ENCODE measurements at regions not wholly inside any gene's neighbourhood (a gene's known extent, or its start where the extent isn't known, plus 50 kb on each side); places are given as distances from the start of the nearest gene placed in this dataset.
"Not testable (repeated sequence)": the region's sequence is repeated elsewhere in the genome, so short reads cannot be mapped to it uniquely, and the experiment has no call there.

GRCh38 chr6:87755708-87756671 is 54.0 kb upstream of the AKIRIN2 start:
- Mint-ChIP-seq H3K4me1 (peaks cover 0 to 22% (median 0%) of the 10 kb centered on the region in 4 donors), H3K4me3 (no peak overlapping the region), H3K27ac (peak overlapping the region in 1 of 10 donors; percentile 55), H3K27me3 (peaks cover 0 to 5% (median 0%) of the 10 kb centered on the region in 5 donors), H3K36me3 (no peaks in the 10 kb centered on the region), H3K9me3 (peaks cover 0 to 4% (median 0%) of the 10 kb centered on the region in 9 donors)
- DNase-seq (no peak), ATAC-seq (no peak)
- POLR2A ChIA-PET, result no interaction called here

GRCh38 chr6:87754828-87755227 is 52.8 kb upstream of the AKIRIN2 start:
- peaks cover 0 to 5% (median 0%) of the 10 kb centered on the region in 5 donors for H3K27me3 Mint-ChIP-seq
- POLR2A ChIA-PET, result interaction anchor here (0.6 to 1.1 kb wide), 2 partner anchors 53 to 120 kb away, joined by 3 read pairs; partner anchors contain the start of gene AKIRIN2
- H3K36me3 Mint-ChIP-seq, result no peaks in the 10 kb centered on the region

GRCh38 chr6:87753131-87753685 is 51.2 kb upstream of the AKIRIN2 start:
- no peak overlapping the region for H3K4me3 Mint-ChIP-seq
- POLR2A ChIA-PET, result no interaction called here
- no peak for DNase-seq

More at GRCh38 chr6:87754828-87755227, 52.8 kb upstream of the AKIRIN2 start:
- ATAC-seq (no peak), DNase-seq (no peak)
- peaks cover 0 to 22% (median 0%) of the 10 kb centered on the region in 4 donors for H3K4me1 Mint-ChIP-seq
- no peak overlapping the region for H3K4me3 Mint-ChIP-seq
- H3K27ac Mint-ChIP-seq, result no peak overlapping the region
- H3K9me3 Mint-ChIP-seq, result peaks cover 0 to 4% (median 0%) of the 10 kb centered on the region in 9 donors

GRCh38 chr6:87752503-87752902 is 50.5 kb upstream of the AKIRIN2 start:
- POLR2A ChIA-PET, DNase-seq, H3K27me3 Mint-ChIP-seq, ATAC-seq, H3K27ac Mint-ChIP-seq, H3K9me3 Mint-ChIP-seq, H3K36me3 Mint-ChIP-seq, H3K4me3 Mint-ChIP-seq: not testable (repeated sequence)
- H3K4me1 Mint-ChIP-seq, result peaks cover 0 to 24% (median 0%) of the 10 kb centered on the region in 4 donors

More at GRCh38 chr6:87753131-87753685, 51.2 kb upstream of the AKIRIN2 start:
- Mint-ChIP-seq H3K36me3 (no peaks in the 10 kb centered on the region), H3K9me3 (peaks cover 0 to 4% (median 0%) of the 10 kb centered on the region in 9 donors), H3K27ac (no peak overlapping the region), H3K27me3 (peaks cover 0 to 5% (median 0%) of the 10 kb centered on the region in 5 donors), H3K4me1 (peaks cover 0 to 22% (median 0%) of the 10 kb centered on the region in 4 donors)
- no peak for ATAC-seq

All from naive thymus-derived CD8-positive, alpha-beta T cell (primary cell).